CD14-positive monocyte (primary cell): ENCODE measurements at regions not wholly inside any gene's neighbourhood (a gene's known extent, or its start where the extent isn't known, plus 50 kb on each side); places are given as distances from the start of the nearest gene placed in this dataset.

Experiments
- DNase-seq, 3 donors: peaks; one replicate each; pipeline ENCODE4 v3.0.0-alpha.2; 2011 to 2022
- H2AFZ ChIP-seq: 2 replicates; pipeline ENCODE4 v1.6.0; 2012; ENCODE audit warnings: mild to moderate bottlenecking, low read depth, low read length, inconsistent platforms; ENCODE audit not compliant: insufficient read depth, poor library complexity, severe bottlenecking
- H3K27ac ChIP-seq, 2 donors: 1 replicate in 1 of 2; 2 replicates in 1 of 2; pipeline ENCODE4 v1.5.1; 2012 to 2013; ENCODE audit warnings: low read length in 2 of 2, control low read depth in 1 of 2, inconsistent platforms in 1 of 2, low read depth in 1 of 2, mild to moderate bottlenecking in 1 of 2
- H3K27me3 ChIP-seq, 2 donors: one replicate each; pipeline versions ENCODE4 v1.6.0 to v1.6.1; 2011 to 2013; ENCODE audit warnings: low read length in 2 of 2; ENCODE audit not compliant: control insufficient read depth in 2 of 2, insufficient read depth in 2 of 2
- H3K36me3 ChIP-seq, 2 donors: replicated peaks in 1 of 2; 1 replicate in 1 of 2; 2 replicates in 1 of 2; pipeline versions ENCODE4 v1.5.1 to v1.6.1; 2012 to 2013; ENCODE audit warnings: low read length in 2 of 2, control low read depth in 1 of 2, inconsistent platforms in 1 of 2, mild to moderate bottlenecking in 1 of 2; ENCODE audit not compliant: insufficient read depth in 2 of 2, control insufficient read depth in 1 of 2
- H3K4me1 ChIP-seq, 2 donors: 1 replicate in 1 of 2; 2 replicates in 1 of 2; pipeline versions ENCODE4 v1.5.1 to v1.6.1; 2012 to 2013; ENCODE audit warnings: low read length in 2 of 2, control low read depth in 1 of 2, inconsistent platforms in 1 of 2, mild to moderate bottlenecking in 1 of 2, moderate library complexity in 1 of 2; ENCODE audit not compliant: insufficient read depth in 2 of 2, control insufficient read depth in 1 of 2
- H3K4me2 ChIP-seq: replicated peaks from 2 replicates; pipeline ENCODE3; 2012; ENCODE audit warnings: low read length, moderate library complexity, mild to moderate bottlenecking; ENCODE audit not compliant: poor library complexity, severe bottlenecking; ENCODE audit errors: extremely low read depth
- H3K4me3 ChIP-seq, 3 experiments: fragments of 200-600 bp in 1 of 3; sonication (generic) in 1 of 3; replicated peaks in 1 of 3; 1 replicate in 2 of 3; 2 replicates in 1 of 3; pipeline ENCODE4 v1.5.1; 2011 to 2013; ENCODE audit warnings: low read length in 3 of 3, mild to moderate bottlenecking in 3 of 3, control low read depth in 2 of 3, low read depth in 2 of 3, inconsistent platforms in 1 of 3, moderate library complexity in 1 of 3
- H3K79me2 ChIP-seq: 2 replicates; pipeline ENCODE4 v1.6.0; 2012; ENCODE audit warnings: mild to moderate bottlenecking, control low read depth, inconsistent platforms, low read length, moderate library complexity; ENCODE audit not compliant: insufficient read depth
- H3K9ac ChIP-seq: 2 replicates; pipeline ENCODE4 v1.6.0; 2017; ENCODE audit warnings: low read length, mild to moderate bottlenecking; ENCODE audit not compliant: insufficient read depth, poor library complexity, severe bottlenecking
- H3K9me3 ChIP-seq, 2 donors: replicated peaks in 1 of 2; 1 replicate in 1 of 2; 2 replicates in 1 of 2; pipeline versions ENCODE4 v1.5.1 to v1.6.1; 2012 to 2013; ENCODE audit warnings: low read length in 2 of 2, control low read depth in 1 of 2; ENCODE audit not compliant: control insufficient read depth in 1 of 2, insufficient read depth in 1 of 2
- H4K20me1 ChIP-seq: 2 replicates; pipeline ENCODE4 v1.6.0; 2012; ENCODE audit warnings: mild to moderate bottlenecking, low read length, control low read depth, moderate library complexity; ENCODE audit not compliant: insufficient read depth
- H3K27ac Mint-ChIP-seq, 7 donors: one replicate each; pipeline ENCODE4 v1.8.0; 2020; ENCODE audit warnings: mild to moderate bottlenecking in 7 of 7, mixed read lengths in 7 of 7, moderate library complexity in 6 of 7, inconsistent platforms in 2 of 7
- H3K27me3 Mint-ChIP-seq, 3 donors: one replicate each; pipeline ENCODE4 v1.8.0; 2021 to 2022; ENCODE audit warnings: low read depth in 3 of 3, mild to moderate bottlenecking in 3 of 3, mixed read lengths in 3 of 3, moderate library complexity in 3 of 3, inconsistent platforms in 1 of 3
- H3K36me3 Mint-ChIP-seq, 2 donors: one replicate each; pipeline ENCODE4 v1.8.0; 2020; ENCODE audit warnings: mixed read lengths in 2 of 2, inconsistent platforms in 1 of 2, mild to moderate bottlenecking in 1 of 2
- H3K4me1 Mint-ChIP-seq: one replicate; pipeline ENCODE4 v1.8.0; 2020; ENCODE audit warnings: mild to moderate bottlenecking, mixed read lengths
- H3K4me3 Mint-ChIP-seq, 2 donors: one replicate each; pipeline ENCODE4 v1.8.0; 2020; ENCODE audit warnings: mild to moderate bottlenecking in 2 of 2, mixed read lengths in 2 of 2, moderate library complexity in 1 of 2
- H3K9me3 Mint-ChIP-seq, 7 donors: one replicate each; pipeline ENCODE4 v1.8.0; 2020 to 2022; ENCODE audit warnings: mixed read lengths in 7 of 7, mild to moderate bottlenecking in 6 of 7, moderate library complexity in 6 of 7, inconsistent platforms in 2 of 7
- WGBS: methylation state at CpG from one replicate; pipeline ENCODE4 v1.1.5; 2013; ENCODE audit warnings: missing lambda C conversion rate; ENCODE audit not compliant: insufficient coverage; 5-methylcytosine and 5-hydroxymethylcytosine counted together
- intact Hi-C, 2 donors: fragments of 100-400 bp; cut with micrococcal nuclease; formaldehyde crosslinking; loops; one replicate each; pipeline versions ENCODE4 v1.15.0 to v1.15.1; 2023
- TF ChIP-seq, protein P1 (sequence below): fragments of 200-600 bp; IDR thresholded peaks from one replicate; pipeline ENCODE4 v1.8.0; 2022; ENCODE audit warnings: antibody characterized with exemption, mild to moderate bottlenecking

DNA sequence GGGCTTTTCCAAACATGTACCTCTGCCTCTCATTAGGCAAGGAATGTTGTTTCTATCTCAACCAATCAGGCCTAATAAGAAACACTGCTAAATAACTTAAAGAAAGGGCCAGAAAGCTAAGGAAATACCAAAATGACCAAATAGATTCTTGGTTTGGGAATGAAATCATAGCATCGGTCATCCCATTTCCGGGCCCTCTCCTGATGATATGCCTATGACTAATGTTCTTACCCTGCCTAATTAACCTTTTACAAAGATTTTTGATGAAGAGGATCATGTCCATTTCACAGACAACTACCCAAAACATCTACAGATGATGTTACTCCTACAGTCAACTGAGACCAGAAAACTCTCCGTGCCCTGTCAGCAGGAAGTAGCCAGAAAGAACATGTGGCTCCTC, 164.0 kb downstream of the DDX3Y start:
- H3K79me2 ChIP-seq = no peaks in the 10 kb centered on the region
- no peak overlapping the region for H3K27ac ChIP-seq
- no peaks in the 10 kb centered on the region for H3K4me1 Mint-ChIP-seq
- no peak overlapping the region for H3K4me3 Mint-ChIP-seq
- H3K4me3 ChIP-seq = no peak overlapping the region
- TF ChIP-seq, protein P1, sequence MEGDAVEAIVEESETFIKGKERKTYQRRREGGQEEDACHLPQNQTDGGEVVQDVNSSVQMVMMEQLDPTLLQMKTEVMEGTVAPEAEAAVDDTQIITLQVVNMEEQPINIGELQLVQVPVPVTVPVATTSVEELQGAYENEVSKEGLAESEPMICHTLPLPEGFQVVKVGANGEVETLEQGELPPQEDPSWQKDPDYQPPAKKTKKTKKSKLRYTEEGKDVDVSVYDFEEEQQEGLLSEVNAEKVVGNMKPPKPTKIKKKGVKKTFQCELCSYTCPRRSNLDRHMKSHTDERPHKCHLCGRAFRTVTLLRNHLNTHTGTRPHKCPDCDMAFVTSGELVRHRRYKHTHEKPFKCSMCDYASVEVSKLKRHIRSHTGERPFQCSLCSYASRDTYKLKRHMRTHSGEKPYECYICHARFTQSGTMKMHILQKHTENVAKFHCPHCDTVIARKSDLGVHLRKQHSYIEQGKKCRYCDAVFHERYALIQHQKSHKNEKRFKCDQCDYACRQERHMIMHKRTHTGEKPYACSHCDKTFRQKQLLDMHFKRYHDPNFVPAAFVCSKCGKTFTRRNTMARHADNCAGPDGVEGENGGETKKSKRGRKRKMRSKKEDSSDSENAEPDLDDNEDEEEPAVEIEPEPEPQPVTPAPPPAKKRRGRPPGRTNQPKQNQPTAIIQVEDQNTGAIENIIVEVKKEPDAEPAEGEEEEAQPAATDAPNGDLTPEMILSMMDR = no peak
- no peak overlapping the region for H3K4me2 ChIP-seq
- H3K9me3 Mint-ChIP-seq = peaks cover 0 to 7% (median 0%) of the 10 kb centered on the region in 7 donors
- H3K27ac Mint-ChIP-seq = no peak overlapping the region
- no peak overlapping the region for H2AFZ ChIP-seq
- intact Hi-C loops = no loop called here
- H4K20me1 ChIP-seq = no peaks in the 10 kb centered on the region
- H3K9ac ChIP-seq = no peak overlapping the region
- H3K27me3 Mint-ChIP-seq = no peaks in the 10 kb centered on the region
- H3K27me3 ChIP-seq = no peaks in the 10 kb centered on the region
- no peaks in the 10 kb centered on the region for H3K36me3 Mint-ChIP-seq
- H3K4me1 ChIP-seq = no peaks in the 10 kb centered on the region
- H3K9me3 ChIP-seq = peaks cover 0 to 7% of the 10 kb centered on the region in 2 donors
- WGBS = no CpG with 5 or more reads among the region's 3 CpGs
- no peak for DNase-seq
- H3K36me3 ChIP-seq = no peaks in the 10 kb centered on the region

DNA sequence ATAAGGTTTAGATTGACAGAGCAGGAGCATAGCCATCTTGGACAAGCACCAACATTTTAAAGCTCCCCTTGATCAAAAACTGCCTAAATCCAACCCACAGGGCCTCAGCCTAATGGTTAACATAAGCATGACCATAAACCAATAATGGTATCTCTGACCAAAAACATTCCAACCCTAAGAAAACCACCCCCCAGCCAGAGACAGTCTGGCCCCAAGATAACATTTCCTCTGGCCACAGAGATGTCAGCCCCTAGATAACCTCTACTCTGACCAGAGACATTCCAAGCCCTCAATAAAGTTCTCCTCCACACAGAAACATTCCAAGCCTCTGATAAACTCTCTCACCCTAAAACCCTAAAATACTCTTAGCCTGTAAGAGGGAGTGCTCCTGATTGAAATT, 164.4 kb downstream of the DDX3Y start:
- H3K79me2 ChIP-seq = no peaks in the 10 kb centered on the region
- no peak for DNase-seq
- H3K27me3 Mint-ChIP-seq = no peaks in the 10 kb centered on the region
- intact Hi-C loops = no loop called here
- H3K36me3 ChIP-seq = no peaks in the 10 kb centered on the region
- H3K4me1 Mint-ChIP-seq = no peaks in the 10 kb centered on the region
- H2AFZ ChIP-seq = no peak overlapping the region
- no peaks in the 10 kb centered on the region for H3K27me3 ChIP-seq
- no peaks in the 10 kb centered on the region for H4K20me1 ChIP-seq
- no peaks in the 10 kb centered on the region for H3K4me1 ChIP-seq
- no peak overlapping the region for H3K4me3 ChIP-seq
- peaks cover 0 to 7% (median 0%) of the 10 kb centered on the region in 7 donors for H3K9me3 Mint-ChIP-seq
- H3K9me3 ChIP-seq = peaks cover 0 to 7% of the 10 kb centered on the region in 2 donors
- TF ChIP-seq, protein P1 = no peak
- H3K27ac ChIP-seq = no peak overlapping the region
- no peak overlapping the region for H3K9ac ChIP-seq
- no peak overlapping the region for H3K4me2 ChIP-seq
- H3K36me3 Mint-ChIP-seq = no peaks in the 10 kb centered on the region
- H3K4me3 Mint-ChIP-seq = no peak overlapping the region
- no peak overlapping the region for H3K27ac Mint-ChIP-seq
